Endothelial cell of umbilical vein (primary cell): ENCODE measurements at regions not wholly inside any gene's neighbourhood (a gene's known extent, or its start where the extent isn't known, plus 50 kb on each side); places are given as distances from the start of the nearest gene placed in this dataset.

Source experiments
- BruUV-seq: library from RNA; stranded (reverse); fragments of 400-500 nt; replicated peaks from 2 replicates; lab custom pipeline; 2021; lab: Mats Ljungman, UMichigan
- CTCF ChIA-PET: fragments of 300-600, 350-600 bp; sonication (Branson Sonifier 250); formaldehyde crosslinking; loops from one replicate; lab custom pipeline; 2021; ENCODE audit warnings: antibody characterized with exemption, inconsistent platforms; lab: Charles Lee
- POLR2A ChIA-PET: fragments of 300-600, 350-600 bp; sonication (Branson Sonifier 250); formaldehyde crosslinking; loops from one replicate; lab custom pipeline; 2021; ENCODE audit warnings: antibody characterized with exemption, inconsistent platforms; lab: Charles Lee
- DNase-seq: peaks from one replicate; pipeline ENCODE4 v3.0.0-alpha.2; 2011; ENCODE audit warnings: low read depth, low spot score
- FAIRE-seq: peaks from 2 replicates; lab custom pipeline; 2011; peaks lifted over from hg19 to GRCh38; lab: Jason Lieb, UNC
- H2AFZ ChIP-seq: 2 replicates; pipeline ENCODE4 v1.6.0; 2012; ENCODE audit warnings: low read depth, low read length, control low read depth, inconsistent platforms
- H3K27ac ChIP-seq: 2 replicates; pipeline ENCODE4 v1.5.1; 2011; ENCODE audit warnings: low read depth, mild to moderate bottlenecking, control low read depth, low read length, moderate library complexity; ENCODE audit not compliant: insufficient read depth
- H3K27me3 ChIP-seq, 2 experiments: 2 replicates each; pipeline versions ENCODE4 v1.6.0 to v1.6.1; 2011; ENCODE audit warnings: low read length in 2 of 2, mixed read lengths in 1 of 2; ENCODE audit not compliant: control insufficient read depth in 2 of 2, insufficient read depth in 2 of 2
- H3K36me3 ChIP-seq, 2 experiments: 2 replicates in 1 of 2; 3 replicates in 1 of 2; pipeline ENCODE4 v1.5.1; 2011; ENCODE audit warnings: low read length in 2 of 2, mild to moderate bottlenecking in 1 of 2, moderate library complexity in 1 of 2; ENCODE audit not compliant: control insufficient read depth in 2 of 2, insufficient read depth in 2 of 2; ENCODE audit errors: extremely low read depth in 1 of 2
- H3K4me1 ChIP-seq: 3 replicates; pipeline ENCODE4 v1.5.1; 2011; ENCODE audit warnings: mild to moderate bottlenecking, low read length; ENCODE audit not compliant: control insufficient read depth, insufficient read depth; ENCODE audit errors: extremely low read depth
- H3K4me2 ChIP-seq: 2 replicates; pipeline ENCODE4 v1.6.1; 2011; ENCODE audit warnings: low read length, control low read depth, mixed read lengths; ENCODE audit not compliant: insufficient read depth
- H3K4me3 ChIP-seq, 3 experiments: fragments of 200-600 bp in 1 of 3; sonication (generic), shearing (Covaris generic) in 1 of 3; replicated peaks in 1 of 3; 2 replicates each; pipeline ENCODE4 v1.5.1; 2011 to 2016; ENCODE audit warnings: control low read depth in 3 of 3, low read length in 3 of 3, mild to moderate bottlenecking in 2 of 3, inconsistent platforms in 1 of 3, low read depth in 1 of 3, moderate library complexity in 1 of 3; ENCODE audit not compliant: insufficient read depth in 1 of 3
- H3K79me2 ChIP-seq: 2 replicates; pipeline ENCODE4 v1.6.0; 2012; ENCODE audit warnings: low read length, inconsistent platforms; ENCODE audit not compliant: control insufficient read depth, insufficient read depth
- H3K9ac ChIP-seq: replicated peaks from 2 replicates; pipeline ENCODE3; 2011; ENCODE audit warnings: low read length, control low read depth; ENCODE audit not compliant: insufficient read depth; ENCODE audit errors: extremely low read depth
- H3K9me1 ChIP-seq: replicated peaks from 3 replicates; pipeline ENCODE4 v1.6.0; 2011; ENCODE audit warnings: mild to moderate bottlenecking, low read length; ENCODE audit not compliant: control insufficient read depth, insufficient read depth; ENCODE audit errors: extremely low read depth
- H3K9me3 ChIP-seq: replicated peaks from 2 replicates; pipeline ENCODE4 v1.5.1; 2012; ENCODE audit warnings: low read length, inconsistent platforms; ENCODE audit not compliant: control insufficient read depth, insufficient read depth
- H4K20me1 ChIP-seq: replicated peaks from 2 replicates; pipeline ENCODE3; 2011; ENCODE audit warnings: mild to moderate bottlenecking, low read length; ENCODE audit not compliant: control insufficient read depth, insufficient read depth; ENCODE audit errors: extremely low read depth
- EZH2 ChIP-seq: IDR thresholded peaks from 2 replicates; pipeline ENCODE4 v1.6.1; 2012; ENCODE audit warnings: borderline replicate concordance, low read depth, mild to moderate bottlenecking, moderate library complexity, low read length, inconsistent platforms; ENCODE audit not compliant: severe bottlenecking
- FOS ChIP-seq: IDR thresholded peaks from 2 replicates; pipeline ENCODE4 v1.6.1; 2011; ENCODE audit warnings: mild to moderate bottlenecking, low read length, moderate library complexity, borderline replicate concordance; ENCODE audit not compliant: insufficient read depth
- GATA2 ChIP-seq: IDR thresholded peaks from 2 replicates; pipeline ENCODE4 v1.7.0; 2011; ENCODE audit warnings: low read depth, mild to moderate bottlenecking, moderate library complexity, mixed read lengths, low read length; ENCODE audit not compliant: insufficient read length, insufficient read depth
- JUN ChIP-seq: IDR thresholded peaks from 2 replicates; pipeline ENCODE4 v1.6.1; 2011; ENCODE audit warnings: borderline replicate concordance, low read depth; ENCODE audit not compliant: insufficient read length, insufficient read depth
- MAX ChIP-seq: IDR thresholded peaks from 2 replicates; pipeline ENCODE4 v1.6.1; 2011; ENCODE audit not compliant: insufficient read depth, insufficient read length
- MYC ChIP-seq: IDR thresholded peaks from one replicate; pipeline ENCODE4 v1.6.1; 2011; ENCODE audit warnings: mild to moderate bottlenecking, low read depth, low read length
- POLR2AphosphoS5 ChIP-seq: IDR thresholded peaks from 2 replicates; pipeline ENCODE4 v1.6.1; 2012; ENCODE audit warnings: low read depth, mild to moderate bottlenecking, control low read depth, low read length, moderate library complexity; ENCODE audit not compliant: insufficient read depth
- dilution Hi-C: fragments of 300-500 bp; cut with MboI; formaldehyde crosslinking; loops from one replicate; pipeline ENCODE4 v1.15.0; 2019; ENCODE audit warnings: low sequenced_read_pairs; ENCODE audit not compliant: extremely low pct_ligation_motif_present
- intact Hi-C: fragments of 100-400 bp; cut with micrococcal nuclease; formaldehyde crosslinking; loops from one replicate; pipeline ENCODE4 v1.10.0; 2022

- Histone ChIP-seq H3K79me2 (no peaks in the 10 kb centered on the region), H3K27me3 (no peaks in the 10 kb centered on the region), H2AFZ (no peak overlapping the region), H3K4me3 (no peak overlapping the region), H3K9me3 (no peaks in the 10 kb centered on the region), H3K9ac (no peak overlapping the region), H4K20me1 (no peaks in the 10 kb centered on the region), H3K4me1 (peaks cover 33% of the 10 kb centered on the region), H3K27ac (peak overlapping the region; percentile 23), H3K9me1 (no peaks in the 10 kb centered on the region), H3K36me3 (no peaks in the 10 kb centered on the region), H3K4me2 (peak overlapping the region; percentile 40)
- POLR2A ChIA-PET: no interaction called here
- intact Hi-C loops: loop anchor here (2.0 to 5.0 kb wide), 3 partner anchors 33 to 101 kb away; no protein-coding TSS in a partner anchor
- DNase-seq: peak; percentile 76
- CTCF ChIA-PET: interaction anchor here (1.0 to 1.2 kb wide), 2 partner anchors 10 to 151 kb away, joined by 3 to 4 read pairs; no protein-coding TSS in a partner anchor
- dilution Hi-C loops: no loop called here
- FAIRE-seq: peak; percentile 92
- TF ChIP-seq EZH2: no peak
- peak; percentile 80 for TF ChIP-seq JUN
- TF ChIP-seq MAX: no peak
- TF ChIP-seq POLR2AphosphoS5: peak; percentile 60
- TF ChIP-seq FOS: peak; percentile 99
- TF ChIP-seq MYC: no peak
- peak; percentile 96 for TF ChIP-seq GATA2
- BruUV-seq: no TSS peak
Measured at GRCh38 chr11:35077709-35078469, 61.1 kb upstream of the CD44 start.
